Endothelial cell of umbilical vein (primary cell): ENCODE measurements at regions not wholly inside any gene's neighbourhood (a gene's known extent, or its start where the extent isn't known, plus 50 kb on each side); places are given as distances from the start of the nearest gene placed in this dataset.

Experiments used
- CTCF ChIP-seq, 2 donors: IDR thresholded peaks; 1 replicate in 1 of 2; 2 replicates in 1 of 2; pipeline ENCODE4 v1.5.1; 2011; ENCODE audit warnings: low read length in 2 of 2, mild to moderate bottlenecking in 2 of 2, moderate library complexity in 2 of 2, control low read depth in 1 of 2, inconsistent platforms in 1 of 2, low read depth in 1 of 2; ENCODE audit not compliant: insufficient read depth in 1 of 2; ENCODE audit errors: extremely low read depth in 1 of 2
- EZH2 ChIP-seq: IDR thresholded peaks from 2 replicates; pipeline ENCODE4 v1.6.1; 2012; ENCODE audit warnings: borderline replicate concordance, low read depth, mild to moderate bottlenecking, moderate library complexity, low read length, inconsistent platforms; ENCODE audit not compliant: severe bottlenecking
- FOS ChIP-seq: IDR thresholded peaks from 2 replicates; pipeline ENCODE4 v1.6.1; 2011; ENCODE audit warnings: mild to moderate bottlenecking, low read length, moderate library complexity, borderline replicate concordance; ENCODE audit not compliant: insufficient read depth
- GATA2 ChIP-seq: IDR thresholded peaks from 2 replicates; pipeline ENCODE4 v1.7.0; 2011; ENCODE audit warnings: low read depth, mild to moderate bottlenecking, moderate library complexity, mixed read lengths, low read length; ENCODE audit not compliant: insufficient read length, insufficient read depth
- MYC ChIP-seq: IDR thresholded peaks from one replicate; pipeline ENCODE4 v1.6.1; 2011; ENCODE audit warnings: mild to moderate bottlenecking, low read depth, low read length
- POLR2A ChIP-seq: IDR thresholded peaks from 2 replicates; pipeline ENCODE4 v1.6.1; 2012; ENCODE audit warnings: low read depth, mild to moderate bottlenecking, control low read depth, low read length
- POLR2AphosphoS5 ChIP-seq: IDR thresholded peaks from 2 replicates; pipeline ENCODE4 v1.6.1; 2012; ENCODE audit warnings: low read depth, mild to moderate bottlenecking, control low read depth, low read length, moderate library complexity; ENCODE audit not compliant: insufficient read depth
- TF ChIP-seq, protein P1 (sequence below): IDR thresholded peaks from 2 replicates; pipeline ENCODE4 v1.6.1; 2011; ENCODE audit not compliant: insufficient read depth, insufficient read length

DNA sequence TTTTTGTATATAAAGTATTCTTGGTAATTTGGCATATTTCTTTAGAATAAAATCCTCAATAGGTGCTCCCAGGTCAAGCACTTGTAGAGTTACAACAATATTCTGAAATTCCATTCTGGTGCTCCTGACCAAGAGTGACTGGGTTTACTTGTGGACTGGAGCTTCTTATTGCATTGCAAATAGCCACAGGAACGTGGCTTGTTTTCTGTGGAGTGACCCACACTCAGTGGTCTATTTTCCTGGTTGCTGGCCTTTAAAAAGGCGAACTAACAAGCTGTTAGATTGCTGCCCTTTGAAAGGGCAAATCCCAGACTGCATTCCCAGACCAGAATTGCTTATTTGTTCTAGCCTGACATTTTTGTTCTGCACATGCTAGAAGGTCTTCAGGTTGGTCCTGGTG, 658.8 kb upstream of the GOT2 start:
- TF ChIP-seq, protein P1, sequence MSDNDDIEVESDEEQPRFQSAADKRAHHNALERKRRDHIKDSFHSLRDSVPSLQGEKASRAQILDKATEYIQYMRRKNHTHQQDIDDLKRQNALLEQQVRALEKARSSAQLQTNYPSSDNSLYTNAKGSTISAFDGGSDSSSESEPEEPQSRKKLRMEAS = no peak
- TF ChIP-seq POLR2A (no peak), CTCF (IDR thresholded peaks at IDR 0.05; ENCODE audit: extremely low read depth in 1 of 2, insufficient read depth in 1 of 2, low read depth in 1 of 2, low read length in 2 of 2) (no peak), POLR2AphosphoS5 (no peak), EZH2 (no peak), MYC (no peak), GATA2 (no peak), FOS (no peak)
